SH-SY5Y (cell line): ENCODE measurements at regions not wholly inside any gene's neighbourhood (a gene's known extent, or its start where the extent isn't known, plus 50 kb on each side); places are given as distances from the start of the nearest gene placed in this dataset.
A peak's percentile ranks its signal among the peaks of the same experiment; 100 is the strongest.

ENCODE experiments used
- GATA2 ChIP-seq: IDR thresholded peaks from 2 replicates; pipeline ENCODE4 v1.6.1; 2011; ENCODE audit warnings: mild to moderate bottlenecking, low read depth, low read length
- GATA3 ChIP-seq: IDR thresholded peaks from 2 replicates; pipeline ENCODE4 v1.6.1; 2011; ENCODE audit warnings: low read depth, mild to moderate bottlenecking, low read length, moderate library complexity

DNA sequence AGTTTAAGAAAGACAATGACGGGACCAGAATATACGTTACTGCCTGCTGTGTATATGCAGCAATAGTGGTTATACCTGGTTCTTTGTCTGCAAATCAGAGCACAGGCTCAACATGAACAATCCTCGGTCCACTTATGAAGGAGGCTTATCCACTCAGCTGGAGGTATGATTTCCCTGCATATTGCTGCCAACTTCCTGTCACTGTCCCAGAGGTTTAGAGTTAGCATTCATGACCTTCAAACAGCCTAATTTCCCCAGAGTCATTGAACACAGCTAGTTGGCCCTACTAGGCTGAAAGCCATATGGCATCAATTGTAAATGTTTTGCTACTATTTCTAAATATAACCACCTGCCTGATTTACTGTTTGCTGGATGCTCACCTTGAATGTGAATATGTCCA is 224.9 kb upstream of the ZNF717 start:
- TF ChIP-seq GATA2: no peak
- TF ChIP-seq GATA3: no peak

GRCh38 chr3:76011121-76011520 is 225.8 kb upstream of the ZNF717 start:
- TF ChIP-seq GATA3 (no peak), GATA2 (no peak)

DNA sequence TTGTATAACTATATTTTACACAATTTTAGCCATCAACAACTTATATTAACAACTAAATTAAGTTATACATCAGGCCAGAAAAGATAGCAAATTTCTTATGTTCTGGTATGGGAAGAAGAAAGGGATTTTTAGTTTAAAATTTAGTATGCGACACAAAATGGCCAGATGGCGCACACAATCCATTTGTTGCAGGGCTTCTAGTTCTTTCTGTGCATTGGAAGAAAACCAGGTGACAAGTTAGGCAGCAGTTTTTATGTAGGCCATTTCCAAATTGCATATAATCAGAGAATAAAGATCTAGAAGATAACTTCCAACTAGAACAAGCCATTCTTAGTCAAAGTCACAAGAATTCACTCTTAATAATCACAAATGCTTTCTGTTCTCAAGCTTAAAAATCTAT is 230.1 kb upstream of the ZNF717 start:
- TF ChIP-seq GATA2 (peak; percentile 45), GATA3 (peak; percentile 48)

DNA sequence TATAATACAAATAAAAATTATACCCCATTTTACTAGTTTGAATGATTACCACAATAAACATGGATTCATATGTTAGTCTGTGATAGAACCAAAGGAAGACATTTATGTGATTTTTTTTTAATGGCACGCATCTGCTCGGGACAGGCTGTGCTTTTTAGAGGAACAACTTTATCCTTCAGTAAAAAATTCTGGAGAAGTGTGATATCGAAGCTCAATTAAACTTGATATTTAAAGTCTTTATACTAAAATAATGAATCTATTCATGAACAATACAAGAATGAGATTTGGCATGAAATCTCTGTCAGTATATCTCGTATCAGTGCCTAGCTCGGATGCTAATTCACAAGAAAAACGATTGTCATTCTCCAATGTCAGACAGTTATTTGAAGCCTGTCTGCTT is 230.8 kb upstream of the ZNF717 start:
- TF ChIP-seq GATA2: no peak
- TF ChIP-seq GATA3: no peak

DNA sequence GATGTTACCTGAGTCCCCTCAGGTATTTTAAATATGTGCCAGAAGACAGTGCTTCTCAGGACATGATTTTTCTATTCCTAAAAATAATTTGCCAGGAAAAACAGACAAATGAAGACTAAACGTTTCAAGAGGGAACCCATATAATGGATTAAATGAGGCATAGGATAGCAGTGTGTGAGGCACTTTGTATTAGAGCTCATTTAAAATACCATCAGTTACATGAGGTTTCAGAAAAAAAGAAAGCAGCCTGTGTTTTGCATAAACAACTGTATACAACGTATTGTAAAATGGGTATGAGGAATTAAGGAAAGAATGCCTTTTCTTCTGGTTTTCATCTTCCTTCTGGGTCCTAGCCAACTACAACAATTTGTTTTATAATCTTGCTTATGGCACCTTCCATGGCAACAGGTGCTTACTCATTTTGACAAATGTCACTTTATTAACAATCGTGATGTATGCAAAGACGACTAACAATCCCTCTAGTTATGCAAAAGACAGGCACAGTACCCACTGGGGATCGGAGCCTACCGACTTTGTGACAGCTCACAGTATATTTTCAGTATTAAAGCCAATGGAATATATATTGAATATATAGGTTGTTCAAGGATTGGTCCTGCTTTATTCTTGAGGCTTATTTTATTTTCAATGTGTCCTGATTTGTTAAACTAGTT is 231.6 kb upstream of the ZNF717 start:
- no peak for TF ChIP-seq GATA2
- no peak for TF ChIP-seq GATA3

DNA sequence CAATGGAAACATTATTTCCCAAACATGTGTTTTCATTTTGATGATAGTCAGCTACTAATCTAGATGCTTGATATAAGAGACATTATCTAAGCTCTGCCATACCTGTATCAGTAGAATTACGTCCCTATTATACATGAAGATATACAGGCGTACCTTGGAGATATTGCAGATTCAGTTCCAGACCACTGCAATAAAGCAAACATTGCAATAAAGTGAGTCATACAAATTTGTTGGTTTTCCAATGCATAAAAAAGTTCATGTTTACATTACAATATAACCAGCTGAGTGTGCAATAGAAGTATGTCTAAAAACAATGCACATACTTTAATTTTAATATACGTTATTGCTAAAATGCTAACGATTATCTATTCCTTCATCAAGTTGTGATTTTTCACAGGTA is 236.0 kb upstream of the ZNF717 start:
- no peak for TF ChIP-seq GATA3
- no peak for TF ChIP-seq GATA2

DNA sequence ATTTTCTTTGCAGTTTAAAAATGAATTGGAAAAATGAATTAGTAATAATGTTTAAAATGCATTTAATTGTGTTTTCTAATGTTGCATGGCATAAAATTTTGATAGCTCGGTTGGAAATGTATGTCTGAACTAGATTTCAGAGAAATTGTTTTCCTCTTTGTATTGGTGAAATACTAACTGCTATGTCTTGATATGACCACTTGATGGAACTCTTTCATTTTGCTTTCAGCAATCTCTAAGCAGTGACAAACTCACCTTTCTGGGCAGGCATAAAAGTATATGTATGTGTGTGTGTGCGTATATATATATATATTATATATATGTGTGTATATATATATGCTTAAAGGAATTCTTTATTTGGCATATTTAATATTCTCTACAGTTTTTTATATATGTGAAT is 239.3 kb upstream of the ZNF717 start:
- no peak for TF ChIP-seq GATA3
- no peak for TF ChIP-seq GATA2

GRCh38 chr3:76025561-76025960 is 240.2 kb upstream of the ZNF717 start:
- TF ChIP-seq GATA2: no peak
- TF ChIP-seq GATA3: no peak

DNA sequence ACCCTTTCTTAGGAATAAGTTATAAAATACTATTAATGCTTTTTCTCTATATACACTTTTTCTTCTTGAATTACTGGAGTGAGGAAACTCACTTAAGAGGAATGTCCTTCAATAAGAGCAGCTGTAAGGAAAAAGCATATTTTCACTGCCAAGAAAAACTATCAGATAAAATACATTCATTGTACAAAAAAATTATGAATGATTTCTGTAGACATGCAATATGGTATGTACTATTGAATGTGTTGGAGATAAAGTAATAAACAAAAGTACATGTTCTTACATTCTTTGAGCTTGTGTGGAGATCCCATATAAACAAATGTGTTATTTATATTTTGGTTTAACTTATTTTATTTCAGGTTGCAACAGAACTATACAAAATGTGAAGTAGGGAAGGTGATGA is 241.0 kb upstream of the ZNF717 start:
- TF ChIP-seq GATA2: no peak
- TF ChIP-seq GATA3: no peak

DNA sequence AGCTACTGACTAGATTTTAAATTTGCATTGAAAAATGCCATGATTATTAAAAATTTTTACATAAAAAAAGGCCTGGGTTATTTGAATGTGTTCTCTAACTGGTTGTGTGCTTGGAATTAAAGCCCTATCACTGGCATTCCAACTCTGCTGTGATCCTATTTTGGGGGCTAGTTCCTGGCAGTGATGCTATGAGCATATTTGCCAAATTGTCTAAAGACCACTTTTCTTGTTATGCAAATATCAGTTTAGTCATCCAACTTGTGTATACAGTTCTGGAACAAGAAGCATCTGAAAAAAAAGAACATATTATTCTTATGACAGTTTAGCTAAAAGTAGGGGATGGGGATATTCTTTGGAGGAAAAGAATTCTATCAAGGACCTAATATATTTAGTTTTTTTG is 243.4 kb upstream of the ZNF717 start:
- no peak for TF ChIP-seq GATA3
- no peak for TF ChIP-seq GATA2

- no peak for TF ChIP-seq GATA2
- no peak for TF ChIP-seq GATA3
Measured at GRCh38 chr3:76034649-76035048, 249.3 kb upstream of the ZNF717 start.

- no peak for TF ChIP-seq GATA3
- no peak for TF ChIP-seq GATA2
Measured at GRCh38 chr3:76035117-76035516, 249.8 kb upstream of the ZNF717 start.

DNA sequence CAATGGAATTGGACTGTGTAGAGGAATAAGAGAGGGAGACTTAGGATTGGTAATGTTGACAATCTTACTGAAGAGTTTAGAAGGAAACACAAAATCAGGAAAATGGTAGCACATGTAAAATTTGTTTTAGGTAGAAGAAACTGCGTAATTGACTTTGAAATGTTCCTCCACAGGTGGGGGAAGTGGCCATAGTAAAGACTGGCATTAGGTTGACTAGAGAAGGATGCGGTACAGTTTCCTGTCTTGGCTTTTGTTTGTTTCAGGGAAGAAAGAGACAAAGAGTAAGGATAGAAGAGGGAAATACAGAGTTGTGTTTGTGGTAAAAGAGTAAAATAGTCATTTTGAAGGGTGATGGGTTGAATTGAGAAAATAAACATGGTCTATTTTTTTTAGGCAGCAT is 253.6 kb upstream of the ZNF717 start:
- TF ChIP-seq GATA2: no peak
- no peak for TF ChIP-seq GATA3

- no peak for TF ChIP-seq GATA3
- TF ChIP-seq GATA2: no peak
Measured at GRCh38 chr3:76039431-76039830, 254.1 kb upstream of the ZNF717 start.

DNA sequence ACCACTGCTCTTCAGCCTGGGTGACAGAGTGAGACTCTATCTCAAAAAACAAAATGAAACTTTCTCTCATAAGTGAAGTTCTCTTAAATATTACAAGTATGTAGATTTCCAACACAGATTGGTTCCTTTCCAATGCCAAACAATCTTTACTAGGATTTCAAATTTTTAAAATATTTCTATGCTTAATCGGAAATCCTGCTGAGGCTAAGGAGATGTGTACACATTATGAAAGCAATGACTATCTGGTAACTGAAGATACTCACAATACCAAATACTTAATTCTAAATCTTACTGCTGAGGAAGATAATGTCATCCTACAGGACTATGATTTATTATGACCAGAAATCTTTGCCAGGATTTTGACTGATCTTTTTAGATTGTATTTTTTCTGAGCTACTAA is 255.6 kb upstream of the ZNF717 start:
- TF ChIP-seq GATA2: no peak
- TF ChIP-seq GATA3: no peak

DNA sequence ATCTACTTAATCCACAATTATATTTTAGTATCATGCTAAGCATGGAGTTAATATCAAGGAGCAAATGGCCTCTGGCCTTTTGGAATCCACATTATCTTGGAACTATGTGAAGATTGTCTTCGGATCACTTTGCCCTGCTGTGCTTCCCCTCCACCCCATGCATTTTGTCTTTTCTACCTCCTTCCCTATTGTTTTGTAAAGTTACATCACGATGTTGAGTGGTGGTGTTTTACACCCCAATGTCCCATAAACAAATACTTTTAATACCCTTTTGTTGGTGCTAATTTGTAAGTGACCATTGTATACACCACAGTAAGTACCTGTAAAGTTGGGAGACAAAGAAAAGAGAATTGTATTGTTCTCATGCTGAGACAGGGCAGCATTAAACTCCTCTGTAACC is 258.4 kb upstream of the ZNF717 start:
- TF ChIP-seq GATA2 (no peak), GATA3 (no peak)
